ENCODE measurements at regions not wholly inside any gene's neighbourhood (a gene's known extent, or its start where the extent isn't known, plus 50 kb on each side); places are given as distances from the start of the nearest gene placed in this dataset.

DNA sequence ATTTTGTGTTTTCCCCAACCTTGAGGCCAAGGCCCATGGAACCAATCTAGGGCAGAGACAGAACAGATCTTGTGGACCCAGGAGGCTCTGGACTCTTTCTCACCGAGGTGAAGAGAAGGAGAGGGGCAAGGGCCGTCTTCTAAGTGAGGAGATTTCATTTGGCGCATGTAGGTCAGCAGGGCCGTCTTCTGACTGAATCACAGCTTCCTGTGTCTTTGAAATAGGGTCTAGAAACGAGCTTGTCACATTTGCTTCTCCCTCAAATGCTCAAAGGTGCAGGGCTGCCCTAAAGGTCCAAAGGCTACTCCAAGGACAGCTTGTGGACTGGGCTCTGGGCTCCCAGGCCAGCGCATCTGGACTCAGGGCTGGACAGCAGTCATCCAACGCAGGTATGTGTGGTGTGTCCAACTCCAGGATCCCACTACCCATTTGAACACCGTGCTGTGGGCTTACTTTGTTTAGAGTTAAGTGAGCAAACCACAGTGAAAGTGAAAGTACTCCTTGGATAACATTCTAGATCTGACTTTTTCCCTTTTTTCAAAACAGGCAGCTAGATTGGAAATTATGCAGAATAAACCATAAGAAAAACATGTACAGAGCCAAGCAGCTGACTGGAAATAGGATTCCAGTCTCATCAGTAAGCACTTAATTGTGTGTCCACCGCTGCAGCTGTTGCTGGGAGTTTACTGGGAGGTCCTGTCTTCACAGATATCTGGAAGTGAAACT is 357.0 kb downstream of the GADD45G start:
- Histone ChIP-seq H3K36me3 (no peaks in the 10 kb centered on the region), H3K4me3 (peak overlapping the region in 3 of 10 donors; percentile 10 to 22 (median 19)), H3K9me3 (no peaks in the 10 kb centered on the region), H3K27ac (peak overlapping the region in 2 of 10 donors; percentile 1 to 73), H3K4me1 (peaks cover 0 to 31% (median 0%) of the 10 kb centered on the region in 9 donors), H3K27me3 (no peaks in the 10 kb centered on the region)
- DNase-seq (no peak), ATAC-seq (peak in 3 of 8 donors; percentile 23 to 46 (median 35))
- WGBS, 2 donors = 72 to 81% methylated on average over 9 of the region's 9 CpGs
- TF ChIP-seq, protein P1, sequence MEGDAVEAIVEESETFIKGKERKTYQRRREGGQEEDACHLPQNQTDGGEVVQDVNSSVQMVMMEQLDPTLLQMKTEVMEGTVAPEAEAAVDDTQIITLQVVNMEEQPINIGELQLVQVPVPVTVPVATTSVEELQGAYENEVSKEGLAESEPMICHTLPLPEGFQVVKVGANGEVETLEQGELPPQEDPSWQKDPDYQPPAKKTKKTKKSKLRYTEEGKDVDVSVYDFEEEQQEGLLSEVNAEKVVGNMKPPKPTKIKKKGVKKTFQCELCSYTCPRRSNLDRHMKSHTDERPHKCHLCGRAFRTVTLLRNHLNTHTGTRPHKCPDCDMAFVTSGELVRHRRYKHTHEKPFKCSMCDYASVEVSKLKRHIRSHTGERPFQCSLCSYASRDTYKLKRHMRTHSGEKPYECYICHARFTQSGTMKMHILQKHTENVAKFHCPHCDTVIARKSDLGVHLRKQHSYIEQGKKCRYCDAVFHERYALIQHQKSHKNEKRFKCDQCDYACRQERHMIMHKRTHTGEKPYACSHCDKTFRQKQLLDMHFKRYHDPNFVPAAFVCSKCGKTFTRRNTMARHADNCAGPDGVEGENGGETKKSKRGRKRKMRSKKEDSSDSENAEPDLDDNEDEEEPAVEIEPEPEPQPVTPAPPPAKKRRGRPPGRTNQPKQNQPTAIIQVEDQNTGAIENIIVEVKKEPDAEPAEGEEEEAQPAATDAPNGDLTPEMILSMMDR (IDR thresholded peaks at IDR 0.05) = no peak
- intact Hi-C loops (cut with DNase I) = no loop called here

DNA sequence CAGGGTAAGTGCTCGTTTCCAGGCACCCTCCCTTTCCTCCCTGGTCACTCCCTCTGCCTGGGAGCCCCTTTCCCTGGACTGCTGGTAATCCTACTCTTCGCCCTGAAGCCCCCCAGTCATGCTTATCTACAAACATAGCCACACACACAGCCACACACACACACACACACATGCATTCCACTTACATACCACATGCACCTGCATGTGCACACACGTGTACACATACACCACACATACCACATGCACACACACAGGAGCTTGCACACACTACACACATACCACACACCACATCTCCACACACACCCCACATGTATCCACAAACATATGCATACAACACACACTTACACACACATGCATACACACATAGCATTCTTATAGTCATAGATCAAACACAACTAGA is 358.5 kb downstream of the GADD45G start:
- H3K36me3 ChIP-seq = no peaks in the 10 kb centered on the region
- TF ChIP-seq, protein P1 (IDR thresholded peaks at IDR 0.05) = no peak
- DNase-seq (no peak), ATAC-seq (no peak)
- 64 to 90% methylated on average over 3 of the region's 3 CpGs for WGBS, 2 donors
- no peaks in the 10 kb centered on the region for H3K27me3 ChIP-seq
- intact Hi-C loops (cut with DNase I) = no loop called here
- no peaks in the 10 kb centered on the region for H3K9me3 ChIP-seq
- H3K4me1 ChIP-seq = peaks cover 0 to 31% (median 0%) of the 10 kb centered on the region in 9 donors
- no peak overlapping the region for H3K4me3 ChIP-seq
- no peak overlapping the region for H3K27ac ChIP-seq

DNA sequence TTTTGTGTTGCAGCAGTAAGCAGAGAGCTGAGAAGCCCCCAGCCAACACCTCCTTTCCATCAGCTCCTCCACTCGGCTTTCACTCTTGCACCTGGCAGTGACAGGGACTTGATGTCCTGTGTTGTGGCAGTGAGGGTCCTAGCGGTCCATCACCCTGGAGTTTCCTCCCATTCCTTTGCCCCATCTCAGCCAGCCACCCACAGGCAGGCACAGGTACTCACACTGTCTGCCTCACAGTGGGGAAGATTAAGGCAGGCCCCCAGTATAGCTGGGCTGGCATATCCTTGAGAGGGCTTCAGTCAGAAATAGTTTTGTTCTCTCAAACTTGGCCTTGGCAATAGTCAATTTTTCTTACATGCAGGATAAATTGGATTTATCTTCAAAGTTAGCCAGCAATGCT is 362.7 kb downstream of the GADD45G start:
- DNase-seq = no peak
- no peak for ATAC-seq
- WGBS, 2 donors = 63 to 97% methylated on average over 2 of the region's 2 CpGs
- TF ChIP-seq, protein P1 (IDR thresholded peaks at IDR 0.05) = no peak
- no peaks in the 10 kb centered on the region for H3K27me3 ChIP-seq
- intact Hi-C loops (cut with DNase I) = no loop called here
- H3K4me3 ChIP-seq = no peak overlapping the region
- H3K36me3 ChIP-seq = no peaks in the 10 kb centered on the region
- no peaks in the 10 kb centered on the region for H3K9me3 ChIP-seq
- H3K27ac ChIP-seq = no peak overlapping the region
- H3K4me1 ChIP-seq = peaks cover 0 to 25% (median 0%) of the 10 kb centered on the region in 9 donors

DNA sequence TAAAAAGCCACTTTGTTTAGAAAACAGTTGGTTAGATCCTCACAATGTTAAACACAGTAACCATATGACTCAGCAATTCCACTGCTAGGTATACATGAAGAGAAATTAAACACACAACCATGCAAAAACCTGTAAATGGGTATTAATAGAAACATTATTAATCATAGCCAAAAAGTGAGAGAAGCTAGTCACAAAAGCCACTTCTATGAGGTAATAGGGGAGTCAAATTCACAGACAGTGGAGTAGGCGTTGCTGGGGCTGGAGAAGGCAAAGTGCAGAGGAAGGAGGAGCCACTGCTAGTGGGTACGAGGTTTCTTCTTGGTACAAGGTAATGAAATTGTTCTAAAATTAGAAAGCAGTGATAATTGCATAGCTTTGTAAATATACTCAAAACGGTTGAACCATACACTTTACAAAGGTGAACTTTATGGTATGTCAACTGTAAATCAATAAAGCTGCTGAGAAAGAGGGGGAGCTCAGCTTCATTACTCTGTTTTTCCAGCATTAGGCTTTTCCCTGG is 364.4 kb downstream of the GADD45G start:
- no peak overlapping the region for H3K27ac ChIP-seq
- DNase-seq = no peak
- no peaks in the 10 kb centered on the region for H3K36me3 ChIP-seq
- H3K9me3 ChIP-seq = no peaks in the 10 kb centered on the region
- WGBS, 2 donors = 19 to 29% methylated on average over 3 of the region's 3 CpGs
- H3K4me1 ChIP-seq = peaks cover 0 to 10% (median 0%) of the 10 kb centered on the region in 9 donors
- H3K27me3 ChIP-seq = no peaks in the 10 kb centered on the region
- TF ChIP-seq, protein P1 (IDR thresholded peaks at IDR 0.05) = no peak
- ATAC-seq = no peak
- intact Hi-C loops (cut with DNase I) = no loop called here
- H3K4me3 ChIP-seq = no peak overlapping the region
